ENCODE measurements at regions not wholly inside any gene's neighbourhood (a gene's known extent, or its start where the extent isn't known, plus 50 kb on each side); places are given as distances from the start of the nearest gene placed in this dataset.

- DNase-seq: no peak
Measured at GRCh38 chr3:117133066-117133465, 423.5 kb downstream of the TUSC7 start.

GRCh38 chr3:117135207-117135606, 425.6 kb downstream of the TUSC7 start:
- no peak for DNase-seq

GRCh38 chr3:117136003-117136402, 426.4 kb downstream of the TUSC7 start:
- DNase-seq: no peak

GRCh38 chr3:117137065-117137464, 427.5 kb downstream of the TUSC7 start:
- no peak for DNase-seq

- no peak for DNase-seq
Measured at GRCh38 chr3:117139681-117140080, 430.1 kb downstream of the TUSC7 start.

- no peak for DNase-seq
Measured at GRCh38 chr3:117141812-117142211, 432.2 kb downstream of the TUSC7 start.

- no peak for DNase-seq
Measured at GRCh38 chr3:117144853-117145252, 435.3 kb downstream of the TUSC7 start.

GRCh38 chr3:117145677-117146076, 436.1 kb downstream of the TUSC7 start:
- no peak for DNase-seq

- no peak for DNase-seq
Measured at GRCh38 chr3:117146571-117146970, 437.0 kb downstream of the TUSC7 start.

GRCh38 chr3:117149584-117149983, 440.0 kb downstream of the TUSC7 start:
- no peak for DNase-seq

GRCh38 chr3:117150628-117151027, 441.0 kb downstream of the TUSC7 start:
- DNase-seq: no peak

- DNase-seq: no peak
Measured at GRCh38 chr3:117160176-117160575, 450.6 kb downstream of the TUSC7 start.

GRCh38 chr3:117161816-117162215, 452.2 kb downstream of the TUSC7 start:
- DNase-seq: no peak

- no peak for DNase-seq
Measured at GRCh38 chr3:117165176-117165575, 455.6 kb downstream of the TUSC7 start.

GRCh38 chr3:117165601-117166051, 456.0 kb downstream of the TUSC7 start:
- DNase-seq: no peak

GRCh38 chr3:117168896-117169295, 459.3 kb downstream of the TUSC7 start:
- DNase-seq: no peak

- no peak for DNase-seq
Measured at GRCh38 chr3:117170094-117170493, 460.5 kb downstream of the TUSC7 start.

- no peak for DNase-seq
Measured at GRCh38 chr3:117171124-117171523, 461.5 kb downstream of the TUSC7 start.

GRCh38 chr3:117172426-117172825, 462.8 kb downstream of the TUSC7 start:
- DNase-seq: no peak

- no peak for DNase-seq
Measured at GRCh38 chr3:117181222-117181621, 471.6 kb downstream of the TUSC7 start.

GRCh38 chr3:117184574-117184973, 475.0 kb downstream of the TUSC7 start:
- DNase-seq: no peak

- DNase-seq: no peak
Measured at GRCh38 chr3:117191245-117191644, 481.7 kb downstream of the TUSC7 start.

- no peak for DNase-seq
Measured at GRCh38 chr3:117192888-117193287, 483.3 kb downstream of the TUSC7 start.

GRCh38 chr3:117193390-117193789, 483.8 kb downstream of the TUSC7 start:
- DNase-seq: no peak

GRCh38 chr3:117195034-117195433, 485.5 kb downstream of the TUSC7 start:
- no peak for DNase-seq

- no peak for DNase-seq
Measured at GRCh38 chr3:117200962-117201361, 491.4 kb downstream of the TUSC7 start.
